Activated B cell treated with CpG ODN at 0.5 μM for 24 hours (primary cell): ENCODE measurements at regions not wholly inside any gene's neighbourhood (a gene's known extent, or its start where the extent isn't known, plus 50 kb on each side); places are given as distances from the start of the nearest gene placed in this dataset.

Experiments
- ATAC-seq: fragments of 200-7000 bp; cut with Tn5 transposase; one replicate; pipeline ENCODE4 v1.10.0; 2021; ENCODE audit warnings: low read depth, mild to moderate bottlenecking, moderate library complexity
- CTCF ChIA-PET: fragments of 350-600 bp; sonication (Branson Sonifier 250); formaldehyde crosslinking; loops from one replicate; lab custom pipeline; 2021; ENCODE audit warnings: antibody characterized with exemption; lab: Charles Lee
- POLR2A ChIA-PET: fragments of 350-600 bp; sonication (Branson Sonifier 250); formaldehyde crosslinking; loops from one replicate; lab custom pipeline; 2021; ENCODE audit warnings: antibody characterized with exemption; lab: Charles Lee
- DNase-seq: peaks from one replicate; pipeline ENCODE4 v3.0.0; 2022
- H3K27ac Mint-ChIP-seq: one replicate; pipeline ENCODE4 v1.8.0; 2020; ENCODE audit warnings: mixed read lengths
- H3K27me3 Mint-ChIP-seq: one replicate; pipeline ENCODE4 v1.8.0; 2021; ENCODE audit warnings: mixed read lengths
- H3K36me3 Mint-ChIP-seq: one replicate; pipeline ENCODE4 v1.8.0; 2021; ENCODE audit warnings: low read depth, mixed read lengths
- H3K4me1 Mint-ChIP-seq: one replicate; pipeline ENCODE4 v1.8.0; 2021; ENCODE audit warnings: mixed read lengths
- H3K4me3 Mint-ChIP-seq: one replicate; pipeline ENCODE4 v1.8.0; 2020; ENCODE audit warnings: mild to moderate bottlenecking, mixed read lengths
- H3K9me3 Mint-ChIP-seq: one replicate; pipeline ENCODE4 v1.8.0; 2020; ENCODE audit warnings: mixed read lengths
- intact Hi-C: fragments of 100-400 bp; cut with micrococcal nuclease; formaldehyde crosslinking; loops from one replicate; pipeline ENCODE4 v1.15.1; 2024
- TF ChIP-seq, protein P1 (sequence below): fragments of 200-600 bp; IDR thresholded peaks from one replicate; pipeline ENCODE4 v1.8.0; 2022; ENCODE audit warnings: antibody characterized with exemption, mild to moderate bottlenecking

DNA sequence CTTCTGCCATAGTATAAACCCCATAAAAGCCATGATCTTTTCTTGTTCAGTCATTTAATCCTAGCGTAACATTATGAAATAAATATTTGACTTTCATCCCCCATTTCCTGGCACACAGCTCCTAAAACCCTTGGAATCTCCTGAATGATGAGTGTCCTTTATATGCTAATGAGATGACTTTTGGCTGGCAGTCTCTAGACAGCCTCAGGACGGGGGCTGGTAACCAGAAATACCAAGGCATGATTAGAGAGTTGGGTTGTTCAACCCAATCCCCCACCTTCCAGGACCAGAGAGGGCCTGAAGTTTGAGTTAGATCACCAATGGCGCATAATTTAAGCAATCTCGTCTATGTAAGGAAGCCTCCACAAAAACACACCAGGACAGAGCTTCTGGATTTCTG is 1246.1 kb upstream of the TENM4 start:
- intact Hi-C loops: no loop called here
- Mint-ChIP-seq H3K36me3 (no peaks in the 10 kb centered on the region), H3K9me3 (no peaks in the 10 kb centered on the region), H3K27ac (no peak overlapping the region), H3K4me1 (no peaks in the 10 kb centered on the region), H3K4me3 (no peak overlapping the region), H3K27me3 (no peaks in the 10 kb centered on the region)
- POLR2A ChIA-PET: no interaction called here
- ATAC-seq: no peak
- DNase-seq: no peak
- CTCF ChIA-PET: no interaction called here
- TF ChIP-seq, protein P1, sequence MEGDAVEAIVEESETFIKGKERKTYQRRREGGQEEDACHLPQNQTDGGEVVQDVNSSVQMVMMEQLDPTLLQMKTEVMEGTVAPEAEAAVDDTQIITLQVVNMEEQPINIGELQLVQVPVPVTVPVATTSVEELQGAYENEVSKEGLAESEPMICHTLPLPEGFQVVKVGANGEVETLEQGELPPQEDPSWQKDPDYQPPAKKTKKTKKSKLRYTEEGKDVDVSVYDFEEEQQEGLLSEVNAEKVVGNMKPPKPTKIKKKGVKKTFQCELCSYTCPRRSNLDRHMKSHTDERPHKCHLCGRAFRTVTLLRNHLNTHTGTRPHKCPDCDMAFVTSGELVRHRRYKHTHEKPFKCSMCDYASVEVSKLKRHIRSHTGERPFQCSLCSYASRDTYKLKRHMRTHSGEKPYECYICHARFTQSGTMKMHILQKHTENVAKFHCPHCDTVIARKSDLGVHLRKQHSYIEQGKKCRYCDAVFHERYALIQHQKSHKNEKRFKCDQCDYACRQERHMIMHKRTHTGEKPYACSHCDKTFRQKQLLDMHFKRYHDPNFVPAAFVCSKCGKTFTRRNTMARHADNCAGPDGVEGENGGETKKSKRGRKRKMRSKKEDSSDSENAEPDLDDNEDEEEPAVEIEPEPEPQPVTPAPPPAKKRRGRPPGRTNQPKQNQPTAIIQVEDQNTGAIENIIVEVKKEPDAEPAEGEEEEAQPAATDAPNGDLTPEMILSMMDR: no peak

DNA sequence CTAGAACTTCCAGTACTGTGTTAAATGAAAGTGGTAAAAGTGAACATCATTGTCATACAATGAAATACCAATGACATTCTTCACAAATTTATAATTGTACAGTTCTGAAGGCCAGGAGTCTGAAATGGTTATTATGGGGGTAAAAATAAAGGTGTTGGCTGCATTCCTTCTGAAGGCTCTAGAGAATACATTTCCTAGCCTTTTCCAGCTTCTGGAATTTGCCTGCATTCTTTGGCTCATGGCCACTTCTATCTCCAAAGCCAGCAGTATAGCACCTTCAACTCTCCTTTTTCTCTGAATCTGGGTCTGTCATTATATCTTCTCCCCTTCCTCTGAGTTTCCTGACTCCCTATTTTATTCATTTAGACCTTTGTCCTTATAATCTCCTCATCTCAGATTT is 1232.7 kb upstream of the TENM4 start:
- ChIA-PET CTCF (no interaction called here), POLR2A (no interaction called here)
- Mint-ChIP-seq H3K4me1 (no peaks in the 10 kb centered on the region), H3K9me3 (peaks cover 6% of the 10 kb centered on the region), H3K27ac (no peak overlapping the region), H3K36me3 (no peaks in the 10 kb centered on the region), H3K27me3 (no peaks in the 10 kb centered on the region), H3K4me3 (no peak overlapping the region)
- ATAC-seq (no peak), DNase-seq (no peak)
- TF ChIP-seq, protein P1: no peak
- intact Hi-C loops: no loop called here

- ATAC-seq: no peak
- no peak overlapping the region for H3K4me3 Mint-ChIP-seq
- no peaks in the 10 kb centered on the region for H3K27me3 Mint-ChIP-seq
- ChIA-PET POLR2A (no interaction called here), CTCF (no interaction called here)
- no peak overlapping the region for H3K27ac Mint-ChIP-seq
- H3K36me3 Mint-ChIP-seq: no peaks in the 10 kb centered on the region
- no peaks in the 10 kb centered on the region for H3K4me1 Mint-ChIP-seq
- intact Hi-C loops: no loop called here
- DNase-seq: no peak
- TF ChIP-seq, protein P1: no peak
- H3K9me3 Mint-ChIP-seq: peaks cover 8% of the 10 kb centered on the region
Observed at GRCh38 chr11:80669620-80670019, 1228.8 kb upstream of the TENM4 start.

DNA sequence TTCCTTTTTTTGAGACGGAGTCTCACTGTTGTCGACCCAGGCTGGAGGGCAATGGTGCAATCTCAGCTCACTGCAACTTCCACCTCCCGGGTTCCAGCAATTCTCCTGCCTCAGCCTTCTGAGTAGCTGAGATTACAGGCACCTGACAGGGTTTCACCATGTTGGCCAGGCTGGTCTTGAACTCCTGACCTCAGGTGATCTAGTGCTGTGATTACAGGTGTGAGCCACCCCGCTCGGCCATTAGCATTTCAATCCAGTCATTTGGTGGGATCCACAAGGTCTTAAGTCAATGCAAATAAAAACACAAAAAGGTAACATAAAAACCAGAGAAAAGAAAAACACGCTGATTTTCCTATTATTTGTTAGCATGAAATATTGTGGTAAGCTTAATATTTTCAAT is 1227.2 kb upstream of the TENM4 start:
- DNase-seq (no peak), ATAC-seq (no peak)
- ChIA-PET POLR2A (no interaction called here), CTCF (no interaction called here)
- Mint-ChIP-seq H3K27ac (no peak overlapping the region), H3K36me3 (no peaks in the 10 kb centered on the region), H3K4me1 (no peaks in the 10 kb centered on the region), H3K27me3 (no peaks in the 10 kb centered on the region), H3K9me3 (peaks cover 9% of the 10 kb centered on the region), H3K4me3 (no peak overlapping the region)
- intact Hi-C loops: no loop called here
- TF ChIP-seq, protein P1: no peak

GRCh38 chr11:80655834-80656233 is 1215.0 kb upstream of the TENM4 start:
- CTCF ChIA-PET: no interaction called here
- TF ChIP-seq, protein P1: no peak

More at GRCh38 chr11:80655834-80656233, 1215.0 kb upstream of the TENM4 start:
- Mint-ChIP-seq H3K27me3 (no peaks in the 10 kb centered on the region), H3K36me3 (no peaks in the 10 kb centered on the region), H3K4me3 (no peak overlapping the region), H3K9me3 (peaks cover under 1% of the 10 kb centered on the region), H3K4me1 (no peaks in the 10 kb centered on the region), H3K27ac (no peak overlapping the region)
- intact Hi-C loops: no loop called here
- ATAC-seq (no peak), DNase-seq (no peak)
- POLR2A ChIA-PET: no interaction called here
